ENCODE measurements at regions not wholly inside any gene's neighbourhood (a gene's known extent, or its start where the extent isn't known, plus 50 kb on each side); places are given as distances from the start of the nearest gene placed in this dataset.
"Not testable (repeated sequence)": the region's sequence is repeated elsewhere in the genome, so short reads cannot be mapped to it uniquely, and the experiment has no call there.

- TF ChIP-seq POLR2A (IDR thresholded peaks at IDR 0.05; ENCODE audit: low read length); GATA1 (IDR thresholded peaks at IDR 0.05; ENCODE audit: low read depth, low read length): not testable (repeated sequence)
These were observed 2155.6 kb downstream of the NCAM2 start for GRCh38 chr21:23153842-23154241.
